Osteoblast (primary cell): ENCODE measurements at regions not wholly inside any gene's neighbourhood (a gene's known extent, or its start where the extent isn't known, plus 50 kb on each side); places are given as distances from the start of the nearest gene placed in this dataset.

Experiments used
- DNase-seq: peaks from one replicate; pipeline ENCODE4 v3.0.0; 2011; ENCODE audit warnings: low spot score, mixed read lengths; ENCODE audit not compliant: insufficient read length; ENCODE audit errors: missing footprints
- H2AFZ ChIP-seq: 2 replicates; pipeline ENCODE4 v1.6.0; 2011; ENCODE audit warnings: mild to moderate bottlenecking, low read length
- H3K27ac ChIP-seq: 2 replicates; pipeline ENCODE4 v1.5.1; 2011; ENCODE audit warnings: mild to moderate bottlenecking, low read depth, low read length, moderate library complexity
- H3K27me3 ChIP-seq: 2 replicates; pipeline ENCODE4 v1.6.0; 2012; ENCODE audit warnings: mild to moderate bottlenecking, control low read depth, inconsistent platforms, low read length, moderate library complexity; ENCODE audit not compliant: insufficient read depth
- H3K36me3 ChIP-seq: 2 replicates; pipeline ENCODE4 v1.5.1; 2011; ENCODE audit warnings: mild to moderate bottlenecking, low read length, control low read depth, moderate library complexity; ENCODE audit not compliant: insufficient read depth
- H3K4me1 ChIP-seq: 2 replicates; pipeline ENCODE4 v1.5.1; 2011; ENCODE audit warnings: mild to moderate bottlenecking, low read length, control low read depth, moderate library complexity; ENCODE audit not compliant: insufficient read depth
- H3K4me2 ChIP-seq: 2 replicates; pipeline ENCODE4 v1.6.0; 2011; ENCODE audit warnings: mild to moderate bottlenecking, low read length; ENCODE audit not compliant: insufficient read depth
- H3K4me3 ChIP-seq: fragments of 200-600 bp; sonication (generic); 3 replicates; pipeline ENCODE4 v1.5.1; 2012; ENCODE audit warnings: mild to moderate bottlenecking, low read length, inconsistent platforms; ENCODE audit not compliant: insufficient read depth
- H3K79me2 ChIP-seq: 2 replicates; pipeline ENCODE4 v1.6.0; 2012; ENCODE audit warnings: mild to moderate bottlenecking, low read length, control low read depth, inconsistent platforms; ENCODE audit not compliant: insufficient read depth
- H3K9me3 ChIP-seq: 2 replicates; pipeline ENCODE4 v1.5.1; 2011; ENCODE audit warnings: low read depth, low read length, control low read depth
- H4K20me1 ChIP-seq: 2 replicates; pipeline ENCODE4 v1.6.0; 2012; ENCODE audit warnings: mild to moderate bottlenecking, low read length, control low read depth; ENCODE audit not compliant: insufficient read depth
- TF ChIP-seq, protein P1 (sequence below): IDR thresholded peaks from 2 replicates; pipeline ENCODE4 v1.5.1; 2011; ENCODE audit warnings: mild to moderate bottlenecking, low read depth, low read length, moderate library complexity; ENCODE audit errors: extremely low read depth

GRCh38 chr4:12084690-12085089, 656.0 kb upstream of the HS3ST1 start:
- Histone ChIP-seq H4K20me1 (no peaks in the 10 kb centered on the region), H3K9me3 (no peaks in the 10 kb centered on the region), H3K79me2 (no peaks in the 10 kb centered on the region), H2AFZ (no peak overlapping the region), H3K4me1 (no peaks in the 10 kb centered on the region), H3K4me2 (no peak overlapping the region), H3K27me3 (no peaks in the 10 kb centered on the region), H3K27ac (no peak overlapping the region), H3K4me3 (no peak overlapping the region), H3K36me3 (no peaks in the 10 kb centered on the region)
- DNase-seq: no peak
- TF ChIP-seq, protein P1, sequence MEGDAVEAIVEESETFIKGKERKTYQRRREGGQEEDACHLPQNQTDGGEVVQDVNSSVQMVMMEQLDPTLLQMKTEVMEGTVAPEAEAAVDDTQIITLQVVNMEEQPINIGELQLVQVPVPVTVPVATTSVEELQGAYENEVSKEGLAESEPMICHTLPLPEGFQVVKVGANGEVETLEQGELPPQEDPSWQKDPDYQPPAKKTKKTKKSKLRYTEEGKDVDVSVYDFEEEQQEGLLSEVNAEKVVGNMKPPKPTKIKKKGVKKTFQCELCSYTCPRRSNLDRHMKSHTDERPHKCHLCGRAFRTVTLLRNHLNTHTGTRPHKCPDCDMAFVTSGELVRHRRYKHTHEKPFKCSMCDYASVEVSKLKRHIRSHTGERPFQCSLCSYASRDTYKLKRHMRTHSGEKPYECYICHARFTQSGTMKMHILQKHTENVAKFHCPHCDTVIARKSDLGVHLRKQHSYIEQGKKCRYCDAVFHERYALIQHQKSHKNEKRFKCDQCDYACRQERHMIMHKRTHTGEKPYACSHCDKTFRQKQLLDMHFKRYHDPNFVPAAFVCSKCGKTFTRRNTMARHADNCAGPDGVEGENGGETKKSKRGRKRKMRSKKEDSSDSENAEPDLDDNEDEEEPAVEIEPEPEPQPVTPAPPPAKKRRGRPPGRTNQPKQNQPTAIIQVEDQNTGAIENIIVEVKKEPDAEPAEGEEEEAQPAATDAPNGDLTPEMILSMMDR: no peak

GRCh38 chr4:12071316-12071715, 642.6 kb upstream of the HS3ST1 start:
- Histone ChIP-seq H3K9me3 (no peaks in the 10 kb centered on the region), H3K4me3 (no peak overlapping the region), H2AFZ (no peak overlapping the region), H3K4me2 (no peak overlapping the region), H3K36me3 (no peaks in the 10 kb centered on the region), H3K79me2 (no peaks in the 10 kb centered on the region), H3K27ac (no peak overlapping the region), H4K20me1 (no peaks in the 10 kb centered on the region), H3K27me3 (no peaks in the 10 kb centered on the region), H3K4me1 (no peaks in the 10 kb centered on the region)
- TF ChIP-seq, protein P1: no peak
- DNase-seq: no peak

DNA sequence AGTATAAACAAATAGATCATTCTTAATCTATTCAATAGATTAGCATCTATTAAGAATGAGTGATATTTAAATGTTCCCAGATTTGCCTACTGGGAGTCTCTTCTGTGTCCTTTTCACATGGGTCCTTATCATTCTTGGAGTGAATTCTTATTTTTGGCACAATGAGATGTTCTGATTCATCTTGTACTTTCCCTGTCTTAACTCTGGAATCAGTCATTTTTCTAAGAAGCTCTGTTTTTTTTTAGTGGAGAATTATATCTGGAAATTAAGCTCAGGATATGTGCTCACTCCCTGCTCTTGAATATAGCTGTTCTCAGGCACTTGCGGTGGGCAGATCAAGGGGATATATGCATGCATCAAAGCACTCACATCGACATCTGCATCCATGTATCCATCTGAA, 625.3 kb upstream of the HS3ST1 start:
- H4K20me1 ChIP-seq: no peaks in the 10 kb centered on the region
- H3K79me2 ChIP-seq: no peaks in the 10 kb centered on the region
- H3K9me3 ChIP-seq: peaks cover 2% of the 10 kb centered on the region
- no peaks in the 10 kb centered on the region for H3K4me1 ChIP-seq
- no peak for DNase-seq
- H3K4me2 ChIP-seq: no peak overlapping the region
- no peaks in the 10 kb centered on the region for H3K36me3 ChIP-seq
- no peak overlapping the region for H2AFZ ChIP-seq
- H3K27me3 ChIP-seq: no peaks in the 10 kb centered on the region
- TF ChIP-seq, protein P1: no peak
- no peak overlapping the region for H3K4me3 ChIP-seq
- H3K27ac ChIP-seq: no peak overlapping the region

DNA sequence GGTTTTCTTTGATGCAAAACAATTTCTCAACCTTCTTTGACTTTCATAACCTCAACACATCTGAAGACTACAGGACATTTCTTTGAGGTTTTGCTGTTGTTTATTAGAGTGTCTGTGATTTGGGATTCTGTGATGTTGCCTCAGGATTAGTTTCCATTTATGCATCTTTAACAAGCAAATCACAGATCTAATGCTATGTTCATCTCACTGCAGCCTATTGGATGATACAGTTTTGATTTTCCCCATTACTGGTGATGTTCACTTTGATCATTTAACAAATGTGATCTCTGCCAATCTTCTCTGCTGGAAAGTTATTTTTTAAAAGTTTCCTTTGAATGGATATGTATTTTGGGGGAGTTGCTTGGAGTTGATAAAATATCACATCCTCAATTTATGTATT, 624.9 kb upstream of the HS3ST1 start:
- TF ChIP-seq, protein P1: no peak
- H3K79me2 ChIP-seq: no peaks in the 10 kb centered on the region
- no peak for DNase-seq
- no peaks in the 10 kb centered on the region for H3K36me3 ChIP-seq
- no peaks in the 10 kb centered on the region for H4K20me1 ChIP-seq
- no peaks in the 10 kb centered on the region for H3K4me1 ChIP-seq
- no peaks in the 10 kb centered on the region for H3K27me3 ChIP-seq
- H3K4me3 ChIP-seq: no peak overlapping the region
- peaks cover 2% of the 10 kb centered on the region for H3K9me3 ChIP-seq
- H2AFZ ChIP-seq: no peak overlapping the region
- H3K27ac ChIP-seq: no peak overlapping the region
- no peak overlapping the region for H3K4me2 ChIP-seq
